Coronary artery (tissue), 2 donors: ENCODE measurements at regions not wholly inside any gene's neighbourhood (a gene's known extent, or its start where the extent isn't known, plus 50 kb on each side); places are given as distances from the start of the nearest gene placed in this dataset.
A peak's percentile ranks its signal among the peaks of the same experiment; 100 is the strongest.

Source experiments
- DNase-seq: peaks from one replicate; pipeline ENCODE4 v3.0.0-alpha.2; 2017; ENCODE audit warnings: low spot score
- H3K27ac ChIP-seq, 2 donors: fragments of 200-600 bp; sonication (generic); one replicate each; pipeline ENCODE4 v1.5.1; 2016 to 2019
- H3K4me3 ChIP-seq: fragments of 200-600 bp; sonication (generic); 2 replicates; pipeline ENCODE4 v1.5.1; 2016; ENCODE audit warnings: mild to moderate bottlenecking, moderate library complexity
- CTCF ChIP-seq: fragments of 200-600 bp; sonication (generic); IDR thresholded peaks from one replicate; pipeline ENCODE4 v1.5.1; 2019; ENCODE audit warnings: antibody characterized with exemption

- TF ChIP-seq CTCF: no peak
- DNase-seq: no peak
These were observed 637.3 kb downstream of the USP25 start for GRCh38 chr21:16367079-16367478.

GRCh38 chr21:16370186-16370585 lies 640.4 kb downstream of the USP25 start:
- TF ChIP-seq CTCF: no peak
- no peak for DNase-seq

More at GRCh38 chr21:16367079-16367478, 637.3 kb downstream of the USP25 start:
- Histone ChIP-seq H3K27ac (no peak overlapping the region), H3K4me3 (no peak overlapping the region)

GRCh38 chr21:16372586-16372985 lies 642.8 kb downstream of the USP25 start:
- no peak for DNase-seq
- Histone ChIP-seq H3K27ac (no peak overlapping the region), H3K4me3 (no peak overlapping the region)
- TF ChIP-seq CTCF: no peak

More at GRCh38 chr21:16370186-16370585, 640.4 kb downstream of the USP25 start:
- Histone ChIP-seq H3K27ac (no peak overlapping the region), H3K4me3 (no peak overlapping the region)

GRCh38 chr21:16376673-16377072 lies 646.9 kb downstream of the USP25 start:
- Histone ChIP-seq H3K27ac (peak overlapping the region; percentile 49 to 66), H3K4me3 (no peak overlapping the region)
- TF ChIP-seq CTCF: no peak
- no peak for DNase-seq

GRCh38 chr21:16377120-16377658 lies 647.4 kb downstream of the USP25 start:
- Histone ChIP-seq H3K27ac (peak overlapping the region; percentile 49 to 66), H3K4me3 (no peak overlapping the region)
- DNase-seq: no peak
- TF ChIP-seq CTCF: no peak

GRCh38 chr21:16377857-16378256 lies 648.1 kb downstream of the USP25 start:
- Histone ChIP-seq H3K4me3 (no peak overlapping the region), H3K27ac (peak overlapping the region; percentile 20 to 66)
- DNase-seq: no peak
- TF ChIP-seq CTCF: no peak

GRCh38 chr21:16378525-16378924 lies 648.7 kb downstream of the USP25 start:
- Histone ChIP-seq H3K27ac (peak overlapping the region; percentile 12 to 20), H3K4me3 (no peak overlapping the region)
- DNase-seq: no peak
- no peak for TF ChIP-seq CTCF
